ENCODE measurements at regions not wholly inside any gene's neighbourhood (a gene's known extent, or its start where the extent isn't known, plus 50 kb on each side); places are given as distances from the start of the nearest gene placed in this dataset.

- TF ChIP-seq CTCF (IDR thresholded peaks at IDR 0.05) (no peak), POLR2A (IDR thresholded peaks at IDR 0.05) (no peak)
Measured at GRCh38 chr5:8720506-8720905, 825.4 kb downstream of the SEMA5A start.

Measured in lower leg skin (tissue), 3 donors.